HG03558 (cell line): ENCODE measurements at regions not wholly inside any gene's neighbourhood (a gene's known extent, or its start where the extent isn't known, plus 50 kb on each side); places are given as distances from the start of the nearest gene placed in this dataset.
"Not testable (repeated sequence)": the region's sequence is repeated elsewhere in the genome, so short reads cannot be mapped to it uniquely, and the experiment has no call there.

Experiments used
- ATAC-seq: cut with Tn5 transposase; IDR thresholded peaks from one replicate; pipeline ENCODE4 v1.9.1; 2021; ENCODE audit warnings: moderate number of reproducible peaks; ENCODE audit not compliant: unreplicated experiment; ENCODE audit errors: extremely low read depth

DNA sequence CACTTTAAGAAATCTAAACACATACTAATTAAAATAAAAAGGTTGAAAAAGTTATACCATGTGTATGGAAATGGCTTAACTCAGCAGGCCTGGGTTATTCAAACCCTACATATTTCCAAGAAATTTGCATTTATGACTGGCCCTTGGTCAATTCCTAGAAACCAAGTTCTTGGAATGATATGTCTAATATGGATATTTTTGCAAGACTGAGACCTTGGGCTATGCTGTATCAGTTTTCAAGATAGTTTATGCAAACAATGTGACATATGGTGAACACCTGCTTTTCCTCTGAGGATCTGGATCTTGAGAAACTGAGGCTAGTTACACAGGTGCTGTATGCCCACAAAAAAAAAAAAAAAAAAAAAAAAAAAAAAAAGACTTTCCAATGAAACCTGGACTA lies 536.9 kb upstream of the HS3ST5 start:
- no peak for ATAC-seq

- no peak for ATAC-seq
Observed at GRCh38 chr6:114878091-114878490, 535.3 kb upstream of the HS3ST5 start.

GRCh38 chr6:114874410-114874809 lies 531.6 kb upstream of the HS3ST5 start:
- no peak for ATAC-seq

DNA sequence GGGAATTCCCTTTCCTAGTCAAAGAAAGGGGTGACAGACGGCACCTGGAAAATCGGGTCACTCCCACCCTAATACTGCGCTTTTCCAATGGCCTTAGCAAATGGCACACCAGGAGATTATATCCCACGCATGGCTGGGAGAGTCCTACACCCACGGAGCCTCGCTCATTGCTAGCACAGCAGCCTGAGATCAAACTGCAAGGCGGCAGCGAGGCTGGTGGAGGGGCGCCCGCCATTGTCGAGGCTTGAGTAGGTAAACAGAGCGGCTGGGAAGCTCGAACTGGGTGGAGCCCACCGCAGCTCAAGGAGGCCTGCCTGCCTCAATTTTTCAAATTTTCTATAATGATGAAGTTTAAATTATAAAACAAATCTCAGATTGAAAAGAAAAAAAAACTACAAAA lies 522.7 kb upstream of the HS3ST5 start:
- ATAC-seq: not testable (repeated sequence)

GRCh38 chr6:114863610-114864009 lies 520.8 kb upstream of the HS3ST5 start:
- ATAC-seq: no peak

GRCh38 chr6:114862819-114863218 lies 520.0 kb upstream of the HS3ST5 start:
- no peak for ATAC-seq

DNA sequence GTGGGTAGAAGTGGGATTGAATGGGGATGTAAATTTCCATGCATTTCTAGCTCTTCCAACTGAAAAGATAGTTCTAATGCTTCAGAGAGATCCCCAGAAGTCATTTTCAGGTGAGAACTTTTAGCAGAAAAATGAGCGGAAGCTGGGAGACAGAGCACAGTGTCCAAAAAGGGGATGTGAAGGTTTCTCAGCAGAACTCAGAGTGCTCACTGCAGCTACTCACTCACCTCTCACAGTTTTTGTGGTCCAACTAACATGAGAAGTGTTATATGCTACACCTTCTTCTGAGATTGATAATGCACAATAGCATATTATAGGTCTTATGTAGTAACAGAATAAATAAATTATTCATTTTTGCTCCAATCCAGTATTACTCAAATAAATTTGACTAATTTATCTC lies 519.2 kb upstream of the HS3ST5 start:
- no peak for ATAC-seq

GRCh38 chr6:114844359-114844758 lies 501.5 kb upstream of the HS3ST5 start:
- no peak for ATAC-seq

GRCh38 chr6:114839019-114839418 lies 496.2 kb upstream of the HS3ST5 start:
- ATAC-seq: no peak

- no peak for ATAC-seq
Observed at GRCh38 chr6:114833211-114833610, 490.4 kb upstream of the HS3ST5 start.

DNA sequence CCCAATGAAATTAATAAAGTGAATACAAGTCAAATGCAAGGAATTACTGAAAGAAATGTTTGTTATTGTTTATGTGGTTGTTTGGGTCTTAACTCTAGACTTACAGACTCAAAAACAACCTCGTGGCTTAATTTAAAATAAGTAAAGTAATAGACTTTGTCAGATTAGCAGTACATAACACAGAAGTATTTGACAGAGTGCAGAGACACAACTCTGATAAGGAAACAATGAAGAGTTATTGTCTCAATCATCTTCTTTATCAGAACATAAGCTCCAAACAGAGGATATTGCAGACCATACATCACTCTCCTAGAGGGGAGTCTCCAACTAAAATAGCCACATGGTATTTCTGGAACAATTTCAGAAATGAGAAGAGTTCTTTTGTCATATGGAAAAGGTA lies 487.7 kb upstream of the HS3ST5 start:
- no peak for ATAC-seq

DNA sequence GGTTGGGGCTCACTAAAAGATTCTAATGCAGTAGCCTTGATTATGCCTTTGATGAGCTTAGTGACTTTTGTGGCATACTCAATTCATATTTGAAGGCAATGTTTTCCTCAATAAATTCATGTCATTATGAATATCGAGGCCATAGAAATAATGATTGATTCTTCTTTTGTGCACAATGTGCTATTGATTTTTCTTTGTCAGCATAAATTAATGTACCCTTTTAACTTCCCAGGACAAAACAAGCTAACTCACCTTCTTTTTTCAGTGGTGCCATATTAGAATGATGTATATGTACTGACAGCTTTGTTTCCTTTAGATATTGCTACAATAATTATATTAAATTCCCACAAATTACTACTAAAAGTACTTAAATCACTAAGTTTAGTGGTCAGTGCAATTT lies 484.3 kb upstream of the HS3ST5 start:
- ATAC-seq: no peak

DNA sequence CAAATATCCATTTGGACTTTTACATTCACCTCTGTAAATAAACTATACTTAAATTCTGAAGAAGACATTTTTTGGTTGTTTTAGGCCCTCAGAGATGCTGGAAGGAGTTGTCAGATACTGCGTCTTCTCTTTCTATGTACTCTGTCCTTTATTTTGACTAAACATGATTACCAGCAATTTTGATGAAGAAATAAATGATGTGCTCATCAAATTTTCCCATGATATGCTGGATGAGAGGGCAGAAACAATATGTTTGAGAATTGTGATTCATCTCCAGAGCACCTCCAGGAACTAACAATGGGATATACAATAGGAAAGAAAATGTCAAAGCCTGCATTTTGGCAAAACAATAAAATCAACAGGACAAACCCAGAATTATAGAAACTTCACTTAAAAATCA lies 481.6 kb upstream of the HS3ST5 start:
- ATAC-seq: no peak

DNA sequence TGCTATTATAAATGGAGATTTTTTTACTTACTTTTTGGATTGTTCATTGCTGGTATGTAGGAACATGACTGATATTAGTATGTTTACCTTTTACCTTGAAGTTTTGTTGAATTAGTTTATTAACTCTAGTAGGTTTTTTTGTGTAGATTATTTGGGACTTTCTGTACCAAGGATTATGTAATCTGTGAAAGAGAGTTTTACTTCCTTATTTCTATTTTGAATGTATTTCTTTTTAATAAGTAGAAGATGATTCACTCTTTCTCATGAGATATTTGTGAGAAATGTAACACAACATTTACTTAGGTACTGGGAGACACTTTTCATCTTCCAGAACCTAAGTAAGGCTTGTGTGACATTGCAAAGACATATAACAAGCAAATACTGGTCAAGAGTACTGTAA lies 473.9 kb upstream of the HS3ST5 start:
- no peak for ATAC-seq

DNA sequence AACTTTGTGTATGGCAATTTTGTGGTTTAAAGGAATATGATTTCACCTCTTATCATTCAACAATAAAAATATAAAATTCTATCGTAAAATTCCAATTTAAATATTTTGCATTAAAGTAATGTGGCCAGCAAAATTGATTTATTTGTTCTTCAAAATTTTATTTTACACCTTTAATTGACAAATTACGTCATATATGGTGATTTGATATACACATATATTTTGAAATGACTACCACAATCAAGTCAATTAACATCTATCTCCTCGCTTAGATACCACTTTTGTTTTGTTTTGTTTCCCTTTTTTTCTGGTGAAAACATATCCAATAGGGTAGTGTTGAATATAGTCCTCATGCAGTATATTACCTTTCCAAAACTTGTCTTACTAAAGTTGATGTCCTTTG lies 467.6 kb upstream of the HS3ST5 start:
- no peak for ATAC-seq

GRCh38 chr6:114805426-114805825 lies 462.6 kb upstream of the HS3ST5 start:
- not testable (repeated sequence) for ATAC-seq

DNA sequence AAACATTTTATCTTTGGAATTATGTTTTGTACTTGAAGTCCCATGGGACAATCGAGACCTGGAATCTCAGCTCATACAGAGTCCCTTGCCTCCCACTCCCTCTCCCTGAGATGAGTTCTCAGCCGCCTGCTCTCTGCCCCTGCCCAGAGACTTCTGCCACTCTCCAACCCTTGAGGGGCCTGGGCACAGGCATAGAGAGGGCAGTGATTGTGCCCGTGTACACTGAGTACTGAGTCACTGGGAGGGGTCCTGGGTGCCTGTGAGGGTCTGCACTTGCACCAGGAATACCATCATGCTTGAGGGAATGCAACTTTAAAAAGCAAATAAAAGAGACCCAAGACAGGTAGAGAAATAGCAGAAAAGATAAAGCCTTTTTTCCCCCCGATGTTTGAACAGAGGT lies 453.8 kb upstream of the HS3ST5 start:
- ATAC-seq: no peak

DNA sequence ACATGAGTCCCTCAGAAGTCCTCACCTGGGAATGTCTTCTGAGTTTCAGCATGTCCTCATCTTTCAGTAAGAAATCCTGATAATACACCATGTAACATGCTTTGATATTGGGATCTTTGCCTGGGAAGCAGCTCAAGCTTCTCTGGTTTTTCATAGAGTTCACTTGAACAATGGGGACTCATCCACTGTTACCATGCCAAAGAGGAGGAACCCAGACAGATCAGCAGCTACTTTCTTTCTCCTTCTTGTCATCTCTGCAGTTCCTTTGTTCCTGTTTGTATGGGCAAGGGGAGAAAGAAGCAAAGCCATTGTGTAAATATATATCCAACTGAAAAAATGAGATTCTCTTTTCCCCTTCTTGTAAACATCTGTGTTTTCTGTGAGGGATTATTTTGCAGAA lies 450.6 kb upstream of the HS3ST5 start:
- no peak for ATAC-seq

DNA sequence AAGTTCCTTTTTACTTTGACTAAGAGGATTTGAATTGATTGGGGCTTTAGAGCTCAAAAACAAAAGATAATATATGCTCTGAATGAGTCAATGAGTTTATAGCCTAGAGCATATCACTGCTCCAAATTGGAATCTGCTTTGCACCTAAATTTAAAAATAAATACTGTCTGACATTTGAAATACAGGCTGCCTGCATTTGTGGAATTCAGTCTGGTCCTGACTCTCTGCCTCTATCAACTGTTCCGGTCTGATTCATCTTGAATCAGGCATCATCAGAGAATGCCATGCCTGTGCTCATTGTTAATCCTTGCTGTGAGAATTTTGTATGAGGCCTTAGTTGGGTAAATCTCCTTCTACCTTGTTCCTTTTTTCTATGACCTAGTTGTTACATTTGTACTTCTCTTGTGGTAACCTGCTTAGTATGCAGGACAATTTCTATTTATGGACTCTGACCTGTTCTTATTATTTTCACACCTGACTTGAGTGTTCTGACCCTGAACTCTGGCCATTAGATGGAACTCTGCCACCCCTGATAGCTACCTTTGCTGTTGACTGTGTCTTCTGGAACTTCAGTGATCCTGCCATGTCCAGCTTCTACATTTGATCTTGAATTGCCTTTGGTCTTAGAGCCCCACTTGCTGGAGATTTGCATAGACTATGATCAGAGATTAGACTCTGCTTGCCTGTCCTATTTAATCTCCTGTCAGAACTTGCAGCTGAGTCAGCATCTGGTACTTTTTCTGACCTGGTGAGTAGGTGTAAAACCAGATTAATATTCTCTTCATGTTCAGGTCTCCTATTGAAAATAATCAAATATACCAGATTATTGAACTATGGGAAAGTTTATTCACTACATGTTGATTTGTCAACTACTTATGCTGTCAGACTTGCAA lies 442.7 kb upstream of the HS3ST5 start:
- ATAC-seq: no peak

GRCh38 chr6:114783783-114784182 lies 441.0 kb upstream of the HS3ST5 start:
- ATAC-seq: no peak

DNA sequence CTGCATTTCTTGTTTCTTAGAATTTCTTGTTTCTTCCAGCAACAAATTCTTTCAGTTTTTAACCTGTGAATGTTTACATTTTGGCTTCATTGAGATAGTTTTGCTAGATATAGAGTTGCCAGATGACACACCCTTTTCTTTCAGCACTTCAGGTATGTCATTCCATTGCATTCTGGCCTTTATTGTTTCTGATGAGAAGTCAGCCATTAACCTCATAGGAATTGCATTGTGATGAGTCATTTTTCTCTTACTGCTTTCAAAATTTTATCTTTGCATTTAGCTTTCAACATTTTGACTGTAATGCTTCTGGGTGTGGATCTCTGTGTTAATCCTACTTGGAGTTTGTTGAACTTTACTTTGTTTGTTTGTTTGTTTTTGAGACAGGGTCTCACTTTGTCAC lies 440.3 kb upstream of the HS3ST5 start:
- no peak for ATAC-seq

- ATAC-seq: no peak
Observed at GRCh38 chr6:114764866-114765265, 422.0 kb upstream of the HS3ST5 start.
